Psoas muscle (tissue), 7 donors: ENCODE measurements at regions not wholly inside any gene's neighbourhood (a gene's known extent, or its start where the extent isn't known, plus 50 kb on each side); places are given as distances from the start of the nearest gene placed in this dataset.
"Not testable (repeated sequence)": the region's sequence is repeated elsewhere in the genome, so short reads cannot be mapped to it uniquely, and the experiment has no call there.

ENCODE experiments used
- ATAC-seq, 4 donors: fragments of 200-7000 bp; cut with Tn5 transposase; one replicate each; pipeline ENCODE4 v1.9.1; 2020; ENCODE audit warnings: moderate library complexity in 3 of 4, mild to moderate bottlenecking in 2 of 4
- DNase-seq, 2 donors: peaks; one replicate each; pipeline ENCODE4 v3.0.0-alpha.2; 2020
- H3K27ac ChIP-seq: fragments of 200-600 bp; one replicate; pipeline ENCODE4 v1.8.0; 2022
- H3K27me3 ChIP-seq, 3 donors: fragments of 200-600 bp in 1 of 3; one replicate each; pipeline versions ENCODE4 v1.6.1 to v1.8.0; 2013 to 2022; ENCODE audit warnings: low read length in 2 of 3, mild to moderate bottlenecking in 2 of 3, moderate library complexity in 1 of 3; ENCODE audit not compliant: insufficient read depth in 3 of 3
- H3K36me3 ChIP-seq, 2 donors: fragments of 200-600 bp in 1 of 2; one replicate each; pipeline versions ENCODE4 v1.6.1 to v1.8.0; 2013 to 2022; ENCODE audit warnings: low read depth in 1 of 2, mild to moderate bottlenecking in 1 of 2, moderate library complexity in 1 of 2; ENCODE audit not compliant: insufficient read depth in 1 of 2
- H3K4me1 ChIP-seq: fragments of 200-600 bp; one replicate; pipeline ENCODE4 v1.8.0; 2022
- H3K4me3 ChIP-seq: fragments of 200-600 bp; one replicate; pipeline ENCODE4 v1.8.0; 2022; ENCODE audit warnings: mild to moderate bottlenecking
- H3K9me3 ChIP-seq: fragments of 200-600 bp; one replicate; pipeline ENCODE4 v1.8.0; 2022
- WGBS, 3 donors: extraction: QIAGEN DNeasy Blood & Tissue Kit; methylation state at CpG; one replicate each; pipeline versions ENCODE4 v1.1.6 to v1.1.7; 2013; 5-methylcytosine and 5-hydroxymethylcytosine counted together
- intact Hi-C, 2 donors: fragments of 100-400 bp; cut with DNase I; formaldehyde crosslinking; loops; one replicate each; pipeline versions ENCODE4 v1.11.0 to v1.14.2; 2022
- TF ChIP-seq, protein P1 (sequence below): fragments of 200-600 bp; IDR thresholded peaks from one replicate; pipeline ENCODE4 v1.8.0; 2022; ENCODE audit warnings: antibody characterized with exemption
- donor health status: healthy with polysubstance abuse.
- donor health status: DM: no; HTN: no; CAD: no; lungs with moderate emphysema.
- donor health status: Bipolar disorder and iron deficiency.
- donor health status: healthy.
- donor health status: DM: yes; HTN: yes; CAD: no.
- donor health status: DM: no; HTN: no; CAD: no.
- donor health status: DM: yes; HTN: yes; CAD: no.

GRCh38 chr3:81998139-81998755 is 236.8 kb upstream of the GBE1 start:
- DNase-seq (no peak), ATAC-seq (no peak)
- Histone ChIP-seq H3K27me3 (no peaks in the 10 kb centered on the region), H3K4me3 (no peak overlapping the region), H3K4me1 (peaks cover 12% of the 10 kb centered on the region), H3K36me3 (no peaks in the 10 kb centered on the region), H3K9me3 (no peaks in the 10 kb centered on the region), H3K27ac (no peak overlapping the region)
- WGBS, 3 donors: 8 to 18% (median 11%) methylated on average over 2 of the region's 2 CpGs
- TF ChIP-seq, protein P1, sequence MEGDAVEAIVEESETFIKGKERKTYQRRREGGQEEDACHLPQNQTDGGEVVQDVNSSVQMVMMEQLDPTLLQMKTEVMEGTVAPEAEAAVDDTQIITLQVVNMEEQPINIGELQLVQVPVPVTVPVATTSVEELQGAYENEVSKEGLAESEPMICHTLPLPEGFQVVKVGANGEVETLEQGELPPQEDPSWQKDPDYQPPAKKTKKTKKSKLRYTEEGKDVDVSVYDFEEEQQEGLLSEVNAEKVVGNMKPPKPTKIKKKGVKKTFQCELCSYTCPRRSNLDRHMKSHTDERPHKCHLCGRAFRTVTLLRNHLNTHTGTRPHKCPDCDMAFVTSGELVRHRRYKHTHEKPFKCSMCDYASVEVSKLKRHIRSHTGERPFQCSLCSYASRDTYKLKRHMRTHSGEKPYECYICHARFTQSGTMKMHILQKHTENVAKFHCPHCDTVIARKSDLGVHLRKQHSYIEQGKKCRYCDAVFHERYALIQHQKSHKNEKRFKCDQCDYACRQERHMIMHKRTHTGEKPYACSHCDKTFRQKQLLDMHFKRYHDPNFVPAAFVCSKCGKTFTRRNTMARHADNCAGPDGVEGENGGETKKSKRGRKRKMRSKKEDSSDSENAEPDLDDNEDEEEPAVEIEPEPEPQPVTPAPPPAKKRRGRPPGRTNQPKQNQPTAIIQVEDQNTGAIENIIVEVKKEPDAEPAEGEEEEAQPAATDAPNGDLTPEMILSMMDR: no peak
- intact Hi-C loops: no loop called here

GRCh38 chr3:81997390-81997789 is 235.9 kb upstream of the GBE1 start:
- Histone ChIP-seq H3K4me1 (peaks cover 12% of the 10 kb centered on the region), H3K27ac (no peak overlapping the region), H3K4me3 (no peak overlapping the region), H3K36me3 (no peaks in the 10 kb centered on the region), H3K9me3 (no peaks in the 10 kb centered on the region), H3K27me3 (no peaks in the 10 kb centered on the region)
- ATAC-seq: no peak
- no peak for DNase-seq
- intact Hi-C loops: no loop called here
- TF ChIP-seq, protein P1: no peak
- WGBS, 3 donors: 33 to 42% (median 40%) methylated on average over 2 of the region's 2 CpGs

GRCh38 chr3:81995329-81995728 is 233.9 kb upstream of the GBE1 start:
- H3K4me3 ChIP-seq: no peak overlapping the region
- H3K27me3 ChIP-seq: no peaks in the 10 kb centered on the region
- no peaks in the 10 kb centered on the region for H3K9me3 ChIP-seq
- DNase-seq: no peak
- H3K27ac ChIP-seq: no peak overlapping the region
- ATAC-seq: no peak
- TF ChIP-seq, protein P1: no peak
- peaks cover 7% of the 10 kb centered on the region for H3K4me1 ChIP-seq
- H3K36me3 ChIP-seq: no peaks in the 10 kb centered on the region
- WGBS, 3 donors: 46 to 91% (median 70%) methylated on average over 2 of the region's 2 CpGs
- intact Hi-C loops: no loop called here

DNA sequence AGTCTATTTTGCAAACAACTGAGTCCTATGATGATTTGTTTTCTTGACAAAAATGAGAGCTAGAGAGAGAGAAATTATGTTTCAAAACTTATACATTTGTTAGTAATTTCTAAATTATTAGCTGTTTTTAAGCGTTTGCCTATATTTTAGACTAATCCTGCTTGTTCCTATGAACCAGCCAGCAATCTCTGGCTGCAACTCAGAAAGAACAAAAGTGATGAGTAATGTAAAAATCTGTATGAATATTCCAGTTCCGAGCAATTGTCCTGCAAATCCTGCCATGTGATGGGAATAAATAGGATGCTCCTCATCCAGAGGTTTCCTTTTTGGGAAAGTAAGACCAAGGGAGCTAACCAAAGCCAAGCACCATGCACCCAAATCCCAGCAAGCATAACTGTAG is 228.3 kb upstream of the GBE1 start:
- intact Hi-C loops: loop anchor here in 1 of 2 donors (10.0 kb wide), 1 partner anchor 125 kb away; no protein-coding TSS in a partner anchor
- no peak overlapping the region for H3K4me3 ChIP-seq
- TF ChIP-seq, protein P1: no peak
- no peaks in the 10 kb centered on the region for H3K27me3 ChIP-seq
- H3K9me3 ChIP-seq: no peaks in the 10 kb centered on the region
- no peaks in the 10 kb centered on the region for H3K4me1 ChIP-seq
- no peaks in the 10 kb centered on the region for H3K36me3 ChIP-seq
- WGBS, 3 donors: 50 to 73% (median 68%) methylated on average over 2 of the region's 2 CpGs
- ATAC-seq (no peak), DNase-seq (no peak)
- no peak overlapping the region for H3K27ac ChIP-seq

DNA sequence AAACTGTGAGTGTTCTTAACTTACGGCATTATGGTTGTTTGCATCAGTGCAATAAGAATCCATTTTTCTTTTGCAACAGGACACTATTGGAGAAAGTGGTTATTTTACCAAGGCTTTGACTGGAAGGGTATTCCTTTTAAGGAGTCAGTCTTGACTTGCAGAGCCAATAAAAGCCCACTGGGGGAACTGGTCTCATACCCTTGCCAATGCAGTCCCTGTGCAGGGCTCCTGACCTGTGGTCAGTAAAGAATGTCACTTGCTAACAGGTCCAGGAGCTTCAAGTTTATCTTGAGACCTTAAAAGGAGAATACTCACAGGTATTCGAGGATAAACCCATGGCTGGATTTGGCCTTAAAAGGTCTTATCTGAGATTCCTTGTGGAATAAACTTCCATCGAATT is 227.8 kb upstream of the GBE1 start:
- Histone ChIP-seq H3K9me3 (no peaks in the 10 kb centered on the region), H3K4me1 (no peaks in the 10 kb centered on the region), H3K27ac (no peak overlapping the region), H3K4me3 (no peak overlapping the region), H3K36me3 (no peaks in the 10 kb centered on the region), H3K27me3 (no peaks in the 10 kb centered on the region)
- TF ChIP-seq, protein P1: no peak
- ATAC-seq (no peak), DNase-seq (no peak)
- 88 to 89% (median 88%) methylated on average over 3 of the region's 3 CpGs for WGBS, 3 donors
- intact Hi-C loops: loop anchor here in 1 of 2 donors (10.0 kb wide), 1 partner anchor 124 kb away; no protein-coding TSS in a partner anchor

DNA sequence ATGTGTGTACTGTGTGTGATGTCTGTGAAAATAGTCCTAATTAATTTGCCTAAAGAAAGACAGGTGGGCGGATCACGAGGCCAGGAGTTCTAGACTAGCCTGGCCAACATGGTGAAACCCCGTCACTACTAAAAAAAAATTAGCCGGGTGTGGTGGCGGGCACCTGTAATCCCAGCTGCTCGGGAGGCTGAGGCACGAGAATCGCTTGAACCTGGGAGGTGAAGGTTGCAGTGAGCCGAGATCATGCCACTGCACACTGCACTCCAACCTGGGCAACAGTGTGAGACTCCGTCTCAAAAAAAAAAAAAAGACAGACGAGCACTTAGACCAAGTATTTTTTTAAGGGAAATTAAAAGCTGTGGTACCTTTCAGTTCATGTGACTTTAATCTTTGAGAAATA is 226.0 kb upstream of the GBE1 start:
- H3K36me3 ChIP-seq, ATAC-seq, DNase-seq, H3K4me1 ChIP-seq, H3K27ac ChIP-seq, H3K9me3 ChIP-seq, H3K27me3 ChIP-seq, H3K4me3 ChIP-seq: not testable (repeated sequence)
- intact Hi-C loops: loop anchor here in 1 of 2 donors (10.0 kb wide), 1 partner anchor 123 kb away; no protein-coding TSS in a partner anchor
- 92 to 96% (median 96%) methylated on average over 11 of the region's 11 CpGs for WGBS, 3 donors
